Testis (tissue), 2 donors: ENCODE measurements at regions not wholly inside any gene's neighbourhood (a gene's known extent, or its start where the extent isn't known, plus 50 kb on each side); places are given as distances from the start of the nearest gene placed in this dataset.
A peak's percentile ranks its signal among the peaks of the same experiment; 100 is the strongest.

ENCODE experiments used
- DNase-seq: peaks from one replicate; pipeline ENCODE4 v3.0.0-alpha.2; 2019
- H3K27ac ChIP-seq, 2 donors: fragments of 200-600 bp; sonication (generic); one replicate each; pipeline ENCODE4 v1.5.1; 2019
- H3K27me3 ChIP-seq: fragments of 200-600 bp; sonication (generic); one replicate; pipeline ENCODE4 v1.5.1; 2019
- H3K36me3 ChIP-seq: fragments of 200-600 bp; sonication (generic); one replicate; pipeline ENCODE4 v1.5.1; 2017; ENCODE audit warnings: low read depth; ENCODE audit errors: missing control alignments
- H3K4me1 ChIP-seq: fragments of 200-600 bp; sonication (generic); one replicate; pipeline ENCODE4 v1.5.1; 2019
- H3K4me3 ChIP-seq, 2 donors: fragments of 200-600 bp; sonication (generic); one replicate each; pipeline ENCODE4 v1.5.1; 2017 to 2019
- H3K9me3 ChIP-seq: fragments of 200-600 bp; sonication (generic); one replicate; pipeline ENCODE4 v1.5.1; 2017
- POLR2A ChIP-seq: fragments of 450-650 bp; IDR thresholded peaks from one replicate; pipeline ENCODE4 v1.6.1; 2017; ENCODE audit warnings: antibody characterized with exemption, mild to moderate bottlenecking, moderate library complexity
- WGBS, 2 donors: methylation state at CpG; one replicate each; pipeline ENCODE4 v1.1.5; 2018; 5-methylcytosine and 5-hydroxymethylcytosine counted together
- intact Hi-C: fragments of 100-400 bp; cut with DNase I; formaldehyde crosslinking; loops from one replicate; pipeline ENCODE4 v1.15.1; 2023; ENCODE audit warnings: low total_unique reads
- microRNA counts, 2 donors: library from miRNA; unstranded; fragments of <30 nt; microRNA quantifications; one replicate each; lab custom pipeline; 2016
- microRNA-seq, 2 donors: library from miRNA; unstranded; fragments of <30 nt; microRNA quantifications; one replicate each; pipeline ENCODE4, GENCODE V29; 2016; ENCODE audit warnings: borderline number of aligned reads in 2 of 2, borderline replicate concordance in 1 of 2
- small RNA-seq, 2 donors: library from RNA; depleted of rRNA; stranded (forward); fragments of <200 nt; gene quantifications; one replicate each; pipeline ENCODE3, GENCODE V24; 2016
- TF ChIP-seq, protein P1 (sequence below), 3 experiments: fragments of 450-650 bp in 2 of 3; fragments of 200-600 bp in 1 of 3; sonication (generic) in 1 of 3; IDR thresholded peaks; one replicate each; pipeline ENCODE4 v1.5.1; 2016 to 2019; ENCODE audit warnings: antibody characterized with exemption in 3 of 3, mild to moderate bottlenecking in 2 of 3, moderate library complexity in 1 of 3

DNA sequence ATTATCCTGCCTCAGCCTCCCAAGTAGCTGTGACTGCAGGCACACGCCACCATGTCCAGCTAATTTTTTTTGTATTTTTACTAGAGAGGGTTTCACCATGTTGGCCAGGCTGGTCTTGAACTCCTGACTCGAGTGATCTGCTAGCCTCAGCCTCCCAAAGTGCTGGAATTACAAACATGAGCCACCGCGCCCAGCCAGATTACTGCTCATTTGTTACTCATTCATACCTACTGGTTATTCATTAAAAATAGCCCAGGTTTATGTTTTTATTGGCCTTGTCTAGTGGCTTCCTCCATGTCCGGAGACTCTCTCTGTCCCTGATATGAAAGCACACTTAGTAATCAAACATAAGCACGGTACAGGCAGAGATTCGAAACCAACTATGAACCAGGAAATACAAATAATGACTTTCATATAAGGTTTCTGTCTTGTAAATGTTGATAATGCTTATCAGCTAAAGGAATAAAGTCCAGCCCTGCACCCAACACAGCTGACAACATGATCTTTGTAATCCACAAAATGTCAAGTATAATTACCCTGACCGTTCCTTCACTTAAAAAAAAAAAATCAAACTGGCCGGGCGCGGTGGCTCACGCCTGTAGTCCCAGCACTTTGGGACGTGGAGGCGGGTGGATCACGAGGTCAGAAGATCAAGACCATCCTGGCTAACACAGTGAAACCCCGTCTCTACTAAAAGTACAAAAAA is 50.4 kb upstream of the CXADR start:
- H3K4me3 ChIP-seq: no peak overlapping the region
- intact Hi-C loops: no loop called here
- H3K27ac ChIP-seq: peak overlapping the region; percentile 7 to 33
- WGBS, 2 donors: 58 to 67% methylated on average over 16 of the region's 16 CpGs
- H3K9me3 ChIP-seq: no peaks in the 10 kb centered on the region
- no peaks in the 10 kb centered on the region for H3K4me1 ChIP-seq
- TF ChIP-seq, protein P1, sequence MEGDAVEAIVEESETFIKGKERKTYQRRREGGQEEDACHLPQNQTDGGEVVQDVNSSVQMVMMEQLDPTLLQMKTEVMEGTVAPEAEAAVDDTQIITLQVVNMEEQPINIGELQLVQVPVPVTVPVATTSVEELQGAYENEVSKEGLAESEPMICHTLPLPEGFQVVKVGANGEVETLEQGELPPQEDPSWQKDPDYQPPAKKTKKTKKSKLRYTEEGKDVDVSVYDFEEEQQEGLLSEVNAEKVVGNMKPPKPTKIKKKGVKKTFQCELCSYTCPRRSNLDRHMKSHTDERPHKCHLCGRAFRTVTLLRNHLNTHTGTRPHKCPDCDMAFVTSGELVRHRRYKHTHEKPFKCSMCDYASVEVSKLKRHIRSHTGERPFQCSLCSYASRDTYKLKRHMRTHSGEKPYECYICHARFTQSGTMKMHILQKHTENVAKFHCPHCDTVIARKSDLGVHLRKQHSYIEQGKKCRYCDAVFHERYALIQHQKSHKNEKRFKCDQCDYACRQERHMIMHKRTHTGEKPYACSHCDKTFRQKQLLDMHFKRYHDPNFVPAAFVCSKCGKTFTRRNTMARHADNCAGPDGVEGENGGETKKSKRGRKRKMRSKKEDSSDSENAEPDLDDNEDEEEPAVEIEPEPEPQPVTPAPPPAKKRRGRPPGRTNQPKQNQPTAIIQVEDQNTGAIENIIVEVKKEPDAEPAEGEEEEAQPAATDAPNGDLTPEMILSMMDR (IDR thresholded peaks at IDR 0.05): no peak
- no peak for TF ChIP-seq POLR2A
- no peaks in the 10 kb centered on the region for H3K36me3 ChIP-seq
- H3K27me3 ChIP-seq: no peaks in the 10 kb centered on the region
- DNase-seq: no peak

MicroRNAs encoded in the stretch of these regions (microRNA counts, 767-probe panel; counts per million panel counts)
- microRNA hsa-let-7c (lab: Ali Mortazavi, UCI) (11,002 to 11,535 counts per million in 2 donors), microRNA hsa-miR-99a-5p (lab: Ali Mortazavi, UCI) (10,145 to 10,623 counts per million in 2 donors)

Small RNAs in the stretch of these regions (microRNA-seq; reads per million reads assigned to microRNA genes)
- 1,166 to 1,185 reads per million in 2 donors for gene MIR125B2
- 46,506 to 49,312 reads per million in 2 donors for gene MIR99A
- gene MIRLET7C: 40,564 to 42,701 reads per million in 2 donors

Small RNAs in the stretch of these regions (small RNA-seq; reads per million reads assigned to genes)
- 129 to 152 reads per million in 2 donors for gene MIR125B2
- gene MIR99A: 85.7 to 106 reads per million in 2 donors
- 2,159 to 3,459 reads per million in 2 donors for gene MIRLET7C
- gene RNU1-98P: 0 reads per million in 2 donors
- 0 reads per million in 2 donors for gene RNU6-113P
- 0 reads per million in 2 donors for gene RNU6-426P
- gene SNORD74B: 0 reads per million in 2 donors
